ENCODE measurements at regions not wholly inside any gene's neighbourhood (a gene's known extent, or its start where the extent isn't known, plus 50 kb on each side); places are given as distances from the start of the nearest gene placed in this dataset.
"Not testable (repeated sequence)": the region's sequence is repeated elsewhere in the genome, so short reads cannot be mapped to it uniquely, and the experiment has no call there.

DNA sequence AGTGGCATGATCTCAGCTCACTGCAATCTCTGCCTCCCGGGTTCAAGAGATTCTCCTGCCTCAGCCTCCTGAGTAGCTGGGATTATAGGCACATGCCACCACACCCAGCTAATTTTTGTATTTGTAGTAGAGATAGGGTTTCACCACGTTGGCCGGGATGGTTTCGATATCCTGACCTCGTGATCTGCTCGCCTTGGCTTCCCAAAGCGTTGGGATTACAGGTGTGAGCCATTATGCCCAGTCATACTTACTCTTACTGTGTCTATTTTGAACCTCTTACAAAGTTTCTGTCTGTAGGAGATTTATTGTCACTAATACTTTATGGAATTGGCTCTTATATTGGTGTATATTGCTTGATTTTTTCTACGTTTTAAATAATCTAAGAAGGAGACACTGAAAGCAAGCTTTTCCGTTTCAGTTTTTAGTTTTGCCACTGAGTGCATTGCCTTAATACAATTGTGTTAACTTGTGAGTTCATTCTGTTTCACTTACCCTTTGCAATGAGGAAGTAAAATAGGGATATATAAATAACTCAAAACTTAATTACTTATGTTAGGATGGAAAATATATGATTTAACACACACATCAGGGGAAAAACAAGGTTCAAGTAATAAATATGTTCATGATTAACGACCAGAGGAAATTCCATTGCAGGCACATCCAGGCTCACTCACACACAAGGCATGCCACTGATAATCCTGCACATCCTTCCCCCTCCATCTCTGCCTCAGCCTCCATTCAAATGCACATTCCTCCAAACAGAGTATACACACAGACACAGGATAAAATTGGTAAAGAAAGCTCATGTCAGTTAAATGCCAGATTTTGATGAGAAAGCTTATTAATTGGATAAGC is 279.3 kb upstream of the RASGRP1 start:
- H3K9me3 ChIP-seq (ENCODE audit: control insufficient read depth, low read length, poor library complexity, severe bottlenecking), result no peaks in the 10 kb centered on the region
- H3K27me3 Mint-ChIP-seq, result peaks cover 4% of the 10 kb centered on the region
- H3K4me3 Mint-ChIP-seq, result no peak overlapping the region
- no peak overlapping the region for H3K27ac Mint-ChIP-seq
- DNase-seq, result no peak
- H3K36me3 Mint-ChIP-seq (ENCODE audit: low read depth), result peaks cover 2% of the 10 kb centered on the region
- H3K4me1 Mint-ChIP-seq, result peaks cover 5% of the 10 kb centered on the region
- no peak for ATAC-seq

DNA sequence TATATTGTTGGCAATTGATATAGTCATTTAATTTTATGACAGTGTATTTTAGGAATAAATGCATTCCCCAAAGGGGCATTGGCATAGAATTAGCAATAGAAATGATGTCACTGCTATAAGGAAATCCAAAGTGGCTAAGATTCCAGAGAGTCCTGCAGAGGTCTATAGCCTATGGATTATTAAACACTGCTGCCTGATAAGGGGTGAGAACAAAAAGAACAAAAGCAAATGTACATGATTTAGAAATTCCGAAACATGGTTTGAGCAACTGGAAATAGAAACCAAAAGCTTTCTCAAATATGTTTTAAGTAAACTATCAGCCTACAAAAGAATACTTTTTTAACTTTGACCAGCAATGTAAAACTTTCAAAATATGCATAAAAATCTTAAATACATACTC is 280.1 kb upstream of the RASGRP1 start:
- Mint-ChIP-seq H3K36me3 (ENCODE audit: low read depth) (no peaks in the 10 kb centered on the region), H3K27me3 (peaks cover 10% of the 10 kb centered on the region)

DNA sequence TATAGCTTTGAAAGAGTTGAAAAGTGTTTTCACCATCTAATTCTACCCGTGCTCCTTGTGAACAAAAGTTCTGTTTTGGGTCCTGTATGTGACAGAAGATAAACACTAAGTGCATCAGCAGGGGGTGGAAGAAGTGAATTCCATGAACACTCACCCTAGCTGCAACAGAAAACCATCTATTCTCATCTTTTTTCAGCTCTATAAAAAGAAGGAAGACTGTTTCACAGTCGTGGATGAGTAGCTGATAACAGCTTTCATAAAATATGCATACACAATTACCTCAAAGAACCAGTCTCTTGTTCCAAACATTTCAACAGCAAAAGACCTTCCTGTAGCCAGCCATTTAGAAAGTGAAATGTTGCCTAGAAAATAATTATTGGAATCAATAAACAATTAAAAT is 281.7 kb upstream of the RASGRP1 start:
- H3K27me3 Mint-ChIP-seq, result peaks cover 20% of the 10 kb centered on the region
- H3K9me3 ChIP-seq (ENCODE audit: control insufficient read depth, low read length, poor library complexity, severe bottlenecking), result no peaks in the 10 kb centered on the region
- H3K27ac Mint-ChIP-seq, result no peak overlapping the region
- H3K36me3 Mint-ChIP-seq (ENCODE audit: low read depth), result no peaks in the 10 kb centered on the region
- DNase-seq (no peak), ATAC-seq (no peak)
- peaks cover 2% of the 10 kb centered on the region for H3K4me1 Mint-ChIP-seq
- no peak overlapping the region for H3K4me3 Mint-ChIP-seq

More for the DNA sequence above, 280.1 kb upstream of the RASGRP1 start:
- ATAC-seq (no peak), DNase-seq (no peak)
- Mint-ChIP-seq H3K4me3 (no peak overlapping the region), H3K27ac (no peak overlapping the region), H3K4me1 (peaks cover 5% of the 10 kb centered on the region)
- H3K9me3 ChIP-seq (ENCODE audit: control insufficient read depth, low read length, poor library complexity, severe bottlenecking), result no peaks in the 10 kb centered on the region

DNA sequence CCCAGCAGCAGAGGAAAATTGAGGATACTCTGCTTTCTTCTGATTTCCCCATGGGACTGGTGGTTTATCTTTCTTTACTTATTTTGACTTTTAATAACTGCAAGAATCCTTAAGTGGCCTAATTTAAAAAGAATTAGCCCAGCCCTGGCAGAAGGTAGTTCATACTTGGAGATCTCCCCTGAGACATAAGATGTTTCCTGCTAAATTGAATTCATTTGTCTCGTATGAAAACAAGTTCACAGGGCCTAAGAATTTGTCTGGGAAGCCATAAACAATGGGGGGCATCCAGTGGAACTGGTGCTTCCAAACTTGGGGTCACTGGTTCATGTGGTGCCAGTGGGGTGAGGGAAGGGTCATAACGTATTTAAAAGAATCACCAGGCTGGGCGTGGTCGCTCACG is 283.1 kb upstream of the RASGRP1 start:
- H3K4me1 Mint-ChIP-seq, result peaks cover 2% of the 10 kb centered on the region
- peaks cover 20% of the 10 kb centered on the region for H3K27me3 Mint-ChIP-seq
- no peaks in the 10 kb centered on the region for H3K36me3 Mint-ChIP-seq (ENCODE audit: low read depth)
- no peak for DNase-seq
- no peak for ATAC-seq
- no peak overlapping the region for H3K4me3 Mint-ChIP-seq
- H3K27ac Mint-ChIP-seq, result no peak overlapping the region
- H3K9me3 ChIP-seq (ENCODE audit: control insufficient read depth, low read length, poor library complexity, severe bottlenecking), result no peaks in the 10 kb centered on the region

DNA sequence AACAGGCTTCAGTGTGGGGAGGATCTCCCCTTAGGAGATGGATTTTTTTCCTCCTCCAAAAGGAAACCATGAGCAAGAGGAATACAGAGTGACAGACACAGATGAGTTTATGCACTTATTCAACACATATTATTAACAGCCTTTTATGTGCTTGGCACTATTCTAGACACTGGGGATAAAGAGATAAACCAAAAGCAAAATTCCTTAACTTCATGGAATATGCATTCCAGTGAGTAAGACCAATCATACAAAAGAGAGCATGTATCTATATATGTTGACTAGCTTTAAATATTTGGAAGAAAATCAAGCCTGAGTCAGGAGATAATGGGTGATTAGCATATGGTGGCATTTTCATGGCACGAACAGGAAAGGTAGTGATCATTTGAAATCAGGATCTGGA is 284.4 kb upstream of the RASGRP1 start:
- H3K27me3 Mint-ChIP-seq, result peaks cover 20% of the 10 kb centered on the region
- ATAC-seq (no peak), DNase-seq (no peak)
- no peaks in the 10 kb centered on the region for H3K36me3 Mint-ChIP-seq (ENCODE audit: low read depth)
- H3K9me3 ChIP-seq (ENCODE audit: control insufficient read depth, low read length, poor library complexity, severe bottlenecking), result no peaks in the 10 kb centered on the region
- peaks cover 2% of the 10 kb centered on the region for H3K4me1 Mint-ChIP-seq
- no peak overlapping the region for H3K4me3 Mint-ChIP-seq
- H3K27ac Mint-ChIP-seq, result no peak overlapping the region

DNA sequence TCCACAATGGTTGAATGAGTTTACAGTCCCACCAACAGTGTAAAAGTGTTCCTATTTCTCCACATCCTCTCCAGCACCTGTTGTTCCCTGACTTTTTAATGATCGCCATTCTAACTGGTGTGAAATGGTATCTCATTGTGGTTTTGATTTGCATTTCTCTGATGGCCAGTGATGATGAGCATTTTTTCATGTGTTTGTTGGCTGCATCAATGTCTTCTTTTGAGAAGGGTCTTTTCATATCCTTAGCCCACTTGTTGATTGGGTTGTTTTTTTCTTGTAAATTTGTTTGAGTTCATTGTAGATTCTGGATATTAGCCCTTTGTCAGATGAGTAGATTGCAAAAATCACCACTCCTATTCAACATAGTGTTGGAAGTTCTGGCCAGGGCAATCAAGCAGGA is 287.6 kb upstream of the RASGRP1 start:
- not testable (repeated sequence) for H3K4me1 Mint-ChIP-seq; H3K9me3 ChIP-seq (ENCODE audit: control insufficient read depth, low read length, poor library complexity, severe bottlenecking); H3K36me3 Mint-ChIP-seq (ENCODE audit: low read depth); DNase-seq; ATAC-seq; H3K27ac Mint-ChIP-seq; H3K4me3 Mint-ChIP-seq
- peaks cover 37% of the 10 kb centered on the region for H3K27me3 Mint-ChIP-seq

DNA sequence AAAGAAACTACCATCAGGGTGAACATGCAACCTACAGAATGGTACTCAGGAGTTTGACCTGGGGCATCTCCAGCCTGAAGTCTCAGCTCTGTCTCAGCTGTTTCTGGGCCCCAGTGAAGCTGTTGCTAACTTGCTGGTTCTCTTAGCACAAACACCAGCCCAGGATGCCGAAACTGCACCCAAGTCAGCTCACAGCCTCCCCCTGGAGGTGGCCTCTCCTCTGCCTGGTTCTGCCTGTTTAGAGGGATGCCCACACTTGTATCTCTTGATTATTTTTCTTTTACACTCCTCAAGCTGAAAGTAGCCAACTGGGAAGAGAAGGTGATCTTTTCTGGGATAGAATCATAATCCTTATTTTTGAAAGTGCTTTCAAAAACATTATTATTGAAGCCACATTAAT is 289.0 kb upstream of the RASGRP1 start:
- DNase-seq (peak in 1 of 3 donors; percentile 10), ATAC-seq (peak; percentile 36)
- H3K27ac Mint-ChIP-seq, result no peak overlapping the region
- no peaks in the 10 kb centered on the region for H3K9me3 ChIP-seq (ENCODE audit: control insufficient read depth, low read length, poor library complexity, severe bottlenecking)
- peaks cover 45% of the 10 kb centered on the region for H3K27me3 Mint-ChIP-seq
- no peaks in the 10 kb centered on the region for H3K4me1 Mint-ChIP-seq
- no peaks in the 10 kb centered on the region for H3K36me3 Mint-ChIP-seq (ENCODE audit: low read depth)
- no peak overlapping the region for H3K4me3 Mint-ChIP-seq

DNA sequence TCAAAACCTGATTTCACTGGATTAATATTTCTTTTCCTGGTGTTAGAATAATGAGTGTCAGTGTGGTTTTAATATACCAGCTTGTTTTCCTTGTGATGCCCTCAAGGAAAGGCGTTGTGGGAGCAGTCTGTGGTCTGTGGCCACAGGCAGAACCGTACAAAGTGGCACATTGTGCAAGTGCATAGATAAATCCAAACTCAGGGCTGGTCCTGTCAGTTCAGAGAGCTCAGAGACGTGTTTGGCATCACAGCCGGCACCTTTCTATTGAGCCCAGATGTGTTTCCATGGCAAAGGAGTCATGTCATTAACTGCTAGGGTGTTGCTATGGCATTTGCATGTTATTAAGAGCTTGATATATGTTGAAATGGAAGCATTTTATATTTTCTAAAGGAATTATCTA is 289.9 kb upstream of the RASGRP1 start:
- DNase-seq (no peak), ATAC-seq (no peak)
- no peaks in the 10 kb centered on the region for H3K4me1 Mint-ChIP-seq
- no peak overlapping the region for H3K4me3 Mint-ChIP-seq
- H3K27me3 Mint-ChIP-seq, result peaks cover 36% of the 10 kb centered on the region
- H3K27ac Mint-ChIP-seq, result no peak overlapping the region
- no peaks in the 10 kb centered on the region for H3K36me3 Mint-ChIP-seq (ENCODE audit: low read depth)
- H3K9me3 ChIP-seq (ENCODE audit: control insufficient read depth, low read length, poor library complexity, severe bottlenecking), result no peaks in the 10 kb centered on the region

DNA sequence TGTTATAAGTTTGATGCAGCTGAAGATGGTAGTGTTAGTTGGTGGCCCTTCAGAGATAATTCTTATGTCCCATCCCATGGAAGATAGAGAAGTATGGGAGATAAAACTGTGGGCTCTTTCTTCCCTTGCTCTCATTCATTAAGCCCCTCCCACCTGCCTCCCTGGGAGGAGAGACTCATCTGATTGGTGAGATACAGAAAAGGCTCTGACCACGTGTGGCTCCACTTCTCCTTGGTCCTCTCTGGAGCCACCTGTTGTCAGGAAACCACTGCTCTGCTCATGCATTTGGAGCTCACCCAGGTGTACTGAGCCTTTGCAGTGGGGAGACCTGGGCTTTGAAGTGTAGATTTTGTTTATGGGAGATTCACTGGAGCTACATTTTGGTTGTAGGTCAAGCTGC is 293.2 kb upstream of the RASGRP1 start:
- H3K36me3 Mint-ChIP-seq (ENCODE audit: low read depth), result no peaks in the 10 kb centered on the region
- DNase-seq, result no peak

DNA sequence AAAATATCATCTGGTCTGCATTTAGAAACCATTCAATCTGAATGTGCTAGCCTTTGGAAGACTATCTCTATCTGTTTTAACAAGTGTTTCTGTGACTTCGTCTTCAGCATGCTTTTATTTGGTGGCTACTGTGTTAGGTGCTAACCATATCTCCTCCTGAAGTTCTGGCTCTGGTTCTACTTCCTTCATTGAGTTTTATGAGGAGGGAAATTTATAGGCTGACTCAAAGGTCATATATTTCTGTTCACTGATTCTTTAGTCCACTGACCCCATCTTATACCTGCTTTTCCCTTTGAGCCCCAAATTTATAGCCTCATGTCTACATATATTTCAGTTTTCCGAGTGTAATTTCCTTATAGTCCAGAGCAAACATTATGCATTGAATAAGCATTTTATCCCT is 295.0 kb upstream of the RASGRP1 start:
- Mint-ChIP-seq H3K27ac (no peak overlapping the region), H3K4me1 (peaks cover 6% of the 10 kb centered on the region), H3K4me3 (no peak overlapping the region), H3K27me3 (peaks cover 35% of the 10 kb centered on the region), H3K36me3 (ENCODE audit: low read depth) (no peaks in the 10 kb centered on the region)
- DNase-seq (no peak), ATAC-seq (no peak)
- H3K9me3 ChIP-seq (ENCODE audit: control insufficient read depth, low read length, poor library complexity, severe bottlenecking), result no peaks in the 10 kb centered on the region

More for the DNA sequence above, 293.2 kb upstream of the RASGRP1 start:
- peaks cover 35% of the 10 kb centered on the region for H3K27me3 Mint-ChIP-seq
- peaks cover 4% of the 10 kb centered on the region for H3K4me1 Mint-ChIP-seq
- no peak for ATAC-seq
- no peaks in the 10 kb centered on the region for H3K9me3 ChIP-seq (ENCODE audit: control insufficient read depth, low read length, poor library complexity, severe bottlenecking)
- H3K4me3 Mint-ChIP-seq, result no peak overlapping the region
- no peak overlapping the region for H3K27ac Mint-ChIP-seq

DNA sequence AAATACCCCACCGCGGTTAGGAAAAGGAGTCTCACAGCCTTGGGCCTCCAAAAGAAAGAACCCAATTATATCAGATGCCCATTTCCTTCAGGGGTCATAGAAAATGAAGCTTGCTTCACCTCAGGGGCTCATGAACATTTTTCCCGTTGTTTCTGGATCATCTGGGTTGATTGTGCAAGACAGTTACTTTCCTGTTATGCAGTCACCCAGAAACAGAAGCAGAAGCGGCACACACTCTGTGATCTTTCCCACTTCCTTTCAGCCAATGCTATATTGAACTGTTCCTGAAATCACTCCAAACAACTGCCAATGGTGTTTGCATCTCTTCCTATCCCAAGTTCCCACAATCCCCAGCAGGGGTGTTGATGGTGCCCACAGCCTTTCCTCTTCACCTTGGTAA is 295.6 kb upstream of the RASGRP1 start:
- Mint-ChIP-seq H3K36me3 (ENCODE audit: low read depth) (no peaks in the 10 kb centered on the region), H3K4me1 (peaks cover 6% of the 10 kb centered on the region), H3K27ac (no peak overlapping the region), H3K4me3 (no peak overlapping the region), H3K27me3 (peaks cover 32% of the 10 kb centered on the region)
- H3K9me3 ChIP-seq (ENCODE audit: control insufficient read depth, low read length, poor library complexity, severe bottlenecking), result no peaks in the 10 kb centered on the region
- ATAC-seq (no peak), DNase-seq (no peak)

DNA sequence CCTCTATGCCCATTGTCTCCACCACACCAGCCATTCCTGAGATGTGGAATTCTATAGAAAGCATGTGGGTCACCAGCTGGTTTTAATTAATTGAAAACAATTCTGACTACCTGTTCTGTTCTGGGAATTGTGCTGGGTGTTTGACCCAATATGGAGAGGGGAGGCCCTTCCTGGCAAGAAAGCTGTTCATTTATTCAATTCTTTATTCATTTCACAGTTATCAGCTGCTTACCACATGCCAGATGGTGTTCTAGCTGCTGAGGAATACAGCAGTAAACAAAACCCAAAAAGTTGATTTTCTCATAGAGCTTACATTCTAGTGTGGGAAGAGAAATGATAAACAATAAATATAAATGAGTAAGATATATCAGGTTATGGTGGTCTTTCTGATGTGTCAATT is 296.1 kb upstream of the RASGRP1 start:
- Mint-ChIP-seq H3K27ac (no peak overlapping the region), H3K4me3 (no peak overlapping the region), H3K27me3 (peaks cover 32% of the 10 kb centered on the region)

DNA sequence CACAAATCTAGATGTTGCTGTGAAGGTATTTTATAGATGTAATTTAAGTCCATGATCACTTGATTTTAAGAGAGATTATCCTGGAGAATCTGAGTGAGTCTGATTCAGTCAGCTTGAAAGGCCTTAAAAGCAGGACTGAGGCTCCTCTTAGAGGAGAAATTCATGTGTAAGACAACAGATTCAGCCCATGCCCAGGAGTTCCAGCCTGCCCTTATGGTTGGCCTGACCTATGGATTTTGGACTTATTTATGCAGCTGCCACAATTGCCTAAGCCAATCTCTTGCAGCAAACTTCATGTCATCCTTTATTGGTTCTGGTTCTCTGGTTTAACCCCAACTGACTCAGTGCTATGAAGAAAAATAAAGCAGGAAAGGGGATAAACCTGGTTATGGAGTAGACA is 296.5 kb upstream of the RASGRP1 start:
- no peaks in the 10 kb centered on the region for H3K36me3 Mint-ChIP-seq (ENCODE audit: low read depth)
- H3K27ac Mint-ChIP-seq, result no peak overlapping the region

More for the DNA sequence above, 296.1 kb upstream of the RASGRP1 start:
- no peaks in the 10 kb centered on the region for H3K9me3 ChIP-seq (ENCODE audit: control insufficient read depth, low read length, poor library complexity, severe bottlenecking)
- no peak for DNase-seq
- Mint-ChIP-seq H3K36me3 (ENCODE audit: low read depth) (no peaks in the 10 kb centered on the region), H3K4me1 (peaks cover 6% of the 10 kb centered on the region)
- ATAC-seq, result no peak

DNA sequence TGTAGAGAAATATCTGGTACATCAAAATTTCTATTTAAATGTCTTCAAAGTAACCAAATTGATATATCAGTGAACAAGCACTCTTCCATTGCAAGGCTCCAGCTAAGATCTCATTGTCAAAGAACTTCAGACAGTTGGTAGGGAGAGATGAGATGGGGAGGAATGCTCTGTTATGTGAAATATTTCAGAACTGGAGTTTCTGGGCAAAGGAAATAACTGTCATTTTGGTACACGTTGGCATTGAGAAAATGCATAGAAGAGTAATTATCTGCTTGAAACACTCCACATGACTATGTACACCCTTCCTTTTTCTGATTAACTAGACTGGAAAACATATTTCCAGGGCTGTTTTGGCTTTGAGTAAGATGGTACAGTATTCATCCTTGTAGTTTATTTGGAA is 297.5 kb upstream of the RASGRP1 start:
- Mint-ChIP-seq H3K36me3 (ENCODE audit: low read depth) (no peaks in the 10 kb centered on the region), H3K4me3 (no peak overlapping the region), H3K27me3 (peaks cover 39% of the 10 kb centered on the region), H3K27ac (no peak overlapping the region), H3K4me1 (peaks cover 9% of the 10 kb centered on the region)
- no peaks in the 10 kb centered on the region for H3K9me3 ChIP-seq (ENCODE audit: control insufficient read depth, low read length, poor library complexity, severe bottlenecking)
- DNase-seq (no peak), ATAC-seq (no peak)

More for the DNA sequence above, 296.5 kb upstream of the RASGRP1 start:
- DNase-seq (no peak), ATAC-seq (no peak)
- Mint-ChIP-seq H3K4me1 (peaks cover 8% of the 10 kb centered on the region), H3K27me3 (peaks cover 35% of the 10 kb centered on the region), H3K4me3 (no peak overlapping the region)
- H3K9me3 ChIP-seq (ENCODE audit: control insufficient read depth, low read length, poor library complexity, severe bottlenecking), result no peaks in the 10 kb centered on the region
